Mucosa of descending colon (tissue), 3 donors: ENCODE measurements at regions not wholly inside any gene's neighbourhood (a gene's known extent, or its start where the extent isn't known, plus 50 kb on each side); places are given as distances from the start of the nearest gene placed in this dataset.
A peak's percentile ranks its signal among the peaks of the same experiment; 100 is the strongest.

Experiments used
- ATAC-seq: fragments of 200-7000 bp; cut with Tn5 transposase; one replicate; pipeline ENCODE4 v1.9.1; 2020; ENCODE audit warnings: mild to moderate bottlenecking, moderate library complexity
- DNase-seq, 3 donors: peaks; one replicate each; pipeline ENCODE4 v3.0.0-alpha.2; 2020
- H3K36me3 ChIP-seq: fragments of 200-600 bp; one replicate; pipeline ENCODE4 v1.8.0; 2021; ENCODE audit warnings: low read depth, mild to moderate bottlenecking
- H3K4me1 ChIP-seq: fragments of 200-600 bp; one replicate; pipeline ENCODE4 v1.8.0; 2021; ENCODE audit warnings: low read depth, mild to moderate bottlenecking
- H3K4me3 ChIP-seq: fragments of 200-600 bp; one replicate; pipeline ENCODE4 v1.8.0; 2021; ENCODE audit warnings: mild to moderate bottlenecking
- H3K9me3 ChIP-seq: fragments of 200-600 bp; one replicate; pipeline ENCODE4 v1.8.0; 2021; ENCODE audit warnings: mild to moderate bottlenecking
- CTCF ChIP-seq: fragments of 200-600 bp; IDR thresholded peaks from one replicate; pipeline ENCODE4 v1.8.0; 2022; ENCODE audit warnings: antibody characterized with exemption, mild to moderate bottlenecking
- intact Hi-C, 2 donors: fragments of 100-400 bp; cut with DNase I in 1 of 2; cut with micrococcal nuclease in 1 of 2; formaldehyde crosslinking; loops; one replicate each; pipeline versions ENCODE4 v1.11.0 to v1.11.1; 2022; cut with DNase I, micrococcal nuclease
- donor health status: DM: no; HTN: no; CAD: no; lungs with moderate emphysema.
- donor health status: DM: no; HTN: no; CAD: no.
- donor health status: DM: no; HTN: yes; CAD: no.

- intact Hi-C loops = no loop called here
- DNase-seq (peak in 1 of 3 donors; percentile 59), ATAC-seq (peak; percentile 70)
- no peak overlapping the region for H3K4me3 ChIP-seq
- TF ChIP-seq CTCF = no peak
- H3K9me3 ChIP-seq = no peaks in the 10 kb centered on the region
- no peaks in the 10 kb centered on the region for H3K36me3 ChIP-seq
- no peaks in the 10 kb centered on the region for H3K4me1 ChIP-seq
These were observed 675.2 kb downstream of the ACTL7B start for GRCh38 chr9:108180541-108180940.

GRCh38 chr9:108178318-108178717 lies 677.5 kb downstream of the ACTL7B start:
- Histone ChIP-seq H3K4me1 (no peaks in the 10 kb centered on the region), H3K36me3 (no peaks in the 10 kb centered on the region), H3K4me3 (no peak overlapping the region), H3K9me3 (no peaks in the 10 kb centered on the region)
- DNase-seq (no peak), ATAC-seq (no peak)
- no peak for TF ChIP-seq CTCF
- intact Hi-C loops = no loop called here

- Histone ChIP-seq H3K4me1 (no peaks in the 10 kb centered on the region), H3K36me3 (no peaks in the 10 kb centered on the region), H3K4me3 (no peak overlapping the region), H3K9me3 (no peaks in the 10 kb centered on the region)
- TF ChIP-seq CTCF = no peak
- ATAC-seq = no peak
- no peak for DNase-seq
- intact Hi-C loops = no loop called here
These were observed 678.8 kb upstream of the KLF4 start for GRCh38 chr9:108168236-108168850.

GRCh38 chr9:108167136-108167900 lies 677.7 kb upstream of the KLF4 start:
- intact Hi-C loops = no loop called here
- DNase-seq (no peak), ATAC-seq (no peak)
- H3K4me1 ChIP-seq = no peaks in the 10 kb centered on the region
- no peaks in the 10 kb centered on the region for H3K9me3 ChIP-seq
- H3K4me3 ChIP-seq = no peak overlapping the region
- H3K36me3 ChIP-seq = no peaks in the 10 kb centered on the region
- no peak for TF ChIP-seq CTCF

- TF ChIP-seq CTCF = no peak
- no peaks in the 10 kb centered on the region for H3K9me3 ChIP-seq
- intact Hi-C loops = no loop called here
- DNase-seq = no peak
- H3K36me3 ChIP-seq = no peaks in the 10 kb centered on the region
- H3K4me1 ChIP-seq = no peaks in the 10 kb centered on the region
- no peak overlapping the region for H3K4me3 ChIP-seq
- peak; percentile 48 for ATAC-seq
These were observed 677.0 kb upstream of the KLF4 start for GRCh38 chr9:108166519-108166918.
